Stomach (tissue), 4 donors: ENCODE measurements at regions not wholly inside any gene's neighbourhood (a gene's known extent, or its start where the extent isn't known, plus 50 kb on each side); places are given as distances from the start of the nearest gene placed in this dataset.

ENCODE experiments used
- CTCF ChIP-seq, 7 experiments: fragments of 450-650 bp in 4 of 7; fragments of 200-600 bp in 3 of 7; sonication (generic) in 3 of 7; IDR thresholded peaks; one replicate each; pipeline ENCODE4 v1.5.1; 2016 to 2019; ENCODE audit warnings: antibody characterized with exemption in 7 of 7, control low read depth in 2 of 7, mild to moderate bottlenecking in 1 of 7
- POLR2A ChIP-seq, 4 donors: fragments of 450-650 bp; IDR thresholded peaks; one replicate each; pipeline ENCODE4 v1.6.1; 2016; ENCODE audit warnings: antibody characterized with exemption in 4 of 4, control low read depth in 2 of 4, mild to moderate bottlenecking in 1 of 4, moderate library complexity in 1 of 4

- TF ChIP-seq CTCF (IDR thresholded peaks at IDR 0.05) (no peak), POLR2A (IDR thresholded peaks at IDR 0.05) (no peak)
These were observed 131.9 kb upstream of the SYNDIG1 start for GRCh38 chr20:24337551-24337950.
